Mesendoderm (in vitro differentiated cells): ENCODE measurements at regions not wholly inside any gene's neighbourhood (a gene's known extent, or its start where the extent isn't known, plus 50 kb on each side); places are given as distances from the start of the nearest gene placed in this dataset.
"Not testable (repeated sequence)": the region's sequence is repeated elsewhere in the genome, so short reads cannot be mapped to it uniquely, and the experiment has no call there.

ENCODE experiments used
- DNase-seq: peaks from one replicate; pipeline ENCODE4 v3.0.0; 2013
- H2AK5ac ChIP-seq: 2 replicates; pipeline ENCODE4 v1.6.1; 2013; ENCODE audit warnings: low read length, inconsistent platforms
- H2BK120ac ChIP-seq: 2 replicates; pipeline ENCODE4 v1.6.1; 2013; ENCODE audit warnings: low read depth, mild to moderate bottlenecking, low read length, moderate library complexity, mixed read lengths
- H2BK15ac ChIP-seq: replicated peaks from 2 replicates; pipeline ENCODE4 v1.6.1; 2013; ENCODE audit warnings: low read depth, mild to moderate bottlenecking, moderate library complexity
- H2BK5ac ChIP-seq: 2 replicates; pipeline ENCODE4 v1.6.1; 2013; ENCODE audit warnings: low read length, inconsistent platforms
- H3K18ac ChIP-seq: 2 replicates; pipeline ENCODE4 v1.6.1; 2013; ENCODE audit warnings: mild to moderate bottlenecking, low read length, mixed read lengths
- H3K23ac ChIP-seq: one replicate; pipeline ENCODE4 v1.6.1; 2013; ENCODE audit warnings: low read length
- H3K27ac ChIP-seq: 2 replicates; pipeline ENCODE4 v1.5.1; 2013; ENCODE audit warnings: low read depth, mild to moderate bottlenecking, inconsistent platforms, low read length, moderate library complexity
- H3K27me3 ChIP-seq: 2 replicates; pipeline ENCODE4 v1.6.1; 2013; ENCODE audit warnings: low read length, control low read depth, mild to moderate bottlenecking, inconsistent platforms; ENCODE audit not compliant: insufficient read depth, poor library complexity
- H3K36me3 ChIP-seq: 2 replicates; pipeline ENCODE4 v1.6.1; 2013; ENCODE audit warnings: low read length, inconsistent platforms; ENCODE audit not compliant: control insufficient read depth, insufficient read depth
- H3K4ac ChIP-seq: one replicate; pipeline ENCODE4 v1.6.1; 2013; ENCODE audit warnings: low read depth, mild to moderate bottlenecking, low read length, moderate library complexity
- H3K4me1 ChIP-seq: 2 replicates; pipeline ENCODE4 v1.6.1; 2013; ENCODE audit warnings: low read depth, low read length, inconsistent platforms; ENCODE audit not compliant: control insufficient read depth
- H3K4me2 ChIP-seq: 2 replicates; pipeline ENCODE4 v1.6.1; 2013; ENCODE audit warnings: low read length
- H3K4me3 ChIP-seq: 2 replicates; pipeline ENCODE4 v1.5.1; 2013; ENCODE audit warnings: mild to moderate bottlenecking, low read length
- H3K56ac ChIP-seq: one replicate; pipeline ENCODE4 v1.6.1; 2013; ENCODE audit warnings: low read length
- H3K79me1 ChIP-seq: 2 replicates; pipeline ENCODE4 v1.6.1; 2013; ENCODE audit warnings: low read length, inconsistent platforms
- H3K79me2 ChIP-seq: 2 replicates; pipeline ENCODE4 v1.6.1; 2013; ENCODE audit warnings: mild to moderate bottlenecking, low read length; ENCODE audit not compliant: control insufficient read depth, insufficient read depth
- H3K9ac ChIP-seq: 2 replicates; pipeline ENCODE4 v1.6.1; 2013; ENCODE audit warnings: low read length, inconsistent platforms
- H4K5ac ChIP-seq: one replicate; pipeline ENCODE4 v1.6.1; 2013; ENCODE audit warnings: low read length
- H4K8ac ChIP-seq: one replicate; pipeline ENCODE4 v1.6.1; 2013; ENCODE audit warnings: low read depth, mild to moderate bottlenecking, control low read depth, low read length, moderate library complexity
- WGBS: extraction: QIAGEN DNeasy Blood & Tissue Kit; methylation state at CpG from one replicate; pipeline ENCODE4 v1.1.7; 2013; ENCODE audit warnings: low lambda C conversion rate, missing lambda C conversion rate; ENCODE audit not compliant: insufficient coverage; ENCODE audit errors: extremely low coverage; 5-methylcytosine and 5-hydroxymethylcytosine counted together

- Histone ChIP-seq H3K36me3 (no peaks in the 10 kb centered on the region), H2AK5ac (no peak overlapping the region), H3K79me1 (no peaks in the 10 kb centered on the region), H3K79me2 (no peaks in the 10 kb centered on the region), H3K4me3 (no peak overlapping the region), H3K4me2 (no peak overlapping the region), H2BK120ac (no peak overlapping the region), H2BK15ac (no peak overlapping the region), H3K27ac (no peak overlapping the region), H4K8ac (no peak overlapping the region), H3K4ac (no peak overlapping the region), H3K18ac (no peak overlapping the region), H3K9ac (no peak overlapping the region), H4K5ac (no peak overlapping the region), H3K23ac (no peak overlapping the region), H2BK5ac (no peak overlapping the region), H3K56ac (no peak overlapping the region), H3K27me3 (no peaks in the 10 kb centered on the region), H3K4me1 (no peaks in the 10 kb centered on the region)
- WGBS = no CpG with 5 or more reads among the region's 1 CpG
- DNase-seq = no peak
Measured at GRCh38 chr5:53167836-53168235, 58.3 kb upstream of the MOCS2 start.

- no peak overlapping the region for H2AK5ac ChIP-seq
- WGBS = no CpG with 5 or more reads among the region's 3 CpGs
Measured at GRCh38 chr5:53169933-53170332, 60.4 kb upstream of the MOCS2 start.

GRCh38 chr5:53170746-53171349, 61.3 kb upstream of the MOCS2 start:
- Histone ChIP-seq H4K8ac (no peak overlapping the region), H3K79me1 (no peaks in the 10 kb centered on the region), H3K36me3 (no peaks in the 10 kb centered on the region), H3K4me2 (no peak overlapping the region), H3K79me2 (no peaks in the 10 kb centered on the region), H3K27ac (no peak overlapping the region), H2BK120ac (no peak overlapping the region), H4K5ac (no peak overlapping the region), H3K4me3 (no peak overlapping the region), H3K56ac (no peak overlapping the region), H2BK15ac (no peak overlapping the region), H3K4ac (no peak overlapping the region), H3K23ac (no peak overlapping the region), H3K27me3 (no peaks in the 10 kb centered on the region), H3K4me1 (no peaks in the 10 kb centered on the region), H2AK5ac (no peak overlapping the region), H3K9ac (no peak overlapping the region), H2BK5ac (no peak overlapping the region), H3K18ac (no peak overlapping the region)
- no CpG with 5 or more reads among the region's 1 CpG for WGBS
- peak; percentile 44 for DNase-seq

More at GRCh38 chr5:53169933-53170332, 60.4 kb upstream of the MOCS2 start:
- no peak overlapping the region for H4K8ac ChIP-seq
- no peaks in the 10 kb centered on the region for H3K36me3 ChIP-seq
- no peak overlapping the region for H3K4me2 ChIP-seq
- H3K23ac ChIP-seq = no peak overlapping the region
- H3K18ac ChIP-seq = no peak overlapping the region
- no peaks in the 10 kb centered on the region for H3K79me2 ChIP-seq
- no peak overlapping the region for H3K56ac ChIP-seq
- H3K27ac ChIP-seq = no peak overlapping the region
- no peak for DNase-seq
- no peak overlapping the region for H3K4me3 ChIP-seq
- H2BK120ac ChIP-seq = no peak overlapping the region
- no peak overlapping the region for H4K5ac ChIP-seq
- H3K4me1 ChIP-seq = no peaks in the 10 kb centered on the region
- H3K9ac ChIP-seq = no peak overlapping the region
- no peak overlapping the region for H2BK5ac ChIP-seq
- no peak overlapping the region for H2BK15ac ChIP-seq
- H3K4ac ChIP-seq = no peak overlapping the region
- H3K27me3 ChIP-seq = no peaks in the 10 kb centered on the region
- no peaks in the 10 kb centered on the region for H3K79me1 ChIP-seq

- not testable (repeated sequence) for H3K27me3 ChIP-seq, H2BK15ac ChIP-seq, DNase-seq, H3K27ac ChIP-seq, H2AK5ac ChIP-seq, H4K8ac ChIP-seq, H2BK120ac ChIP-seq, H3K4me1 ChIP-seq, H3K4me3 ChIP-seq, H3K4me2 ChIP-seq, H3K36me3 ChIP-seq, H3K4ac ChIP-seq, H3K56ac ChIP-seq, H2BK5ac ChIP-seq, H4K5ac ChIP-seq, H3K23ac ChIP-seq, H3K79me1 ChIP-seq, H3K79me2 ChIP-seq, H3K9ac ChIP-seq, H3K18ac ChIP-seq
Measured at GRCh38 chr5:53172073-53172472, 62.5 kb upstream of the MOCS2 start.

GRCh38 chr5:53172630-53173029, 63.1 kb upstream of the MOCS2 start:
- Histone ChIP-seq H3K36me3 (no peaks in the 10 kb centered on the region), H3K18ac (no peak overlapping the region), H4K8ac (no peak overlapping the region), H3K27me3 (no peaks in the 10 kb centered on the region), H4K5ac (no peak overlapping the region), H2AK5ac (no peak overlapping the region), H3K56ac (no peak overlapping the region), H3K27ac (no peak overlapping the region), H3K4me2 (no peak overlapping the region), H3K4me3 (no peak overlapping the region), H3K23ac (no peak overlapping the region), H2BK15ac (no peak overlapping the region), H2BK5ac (no peak overlapping the region), H2BK120ac (no peak overlapping the region), H3K79me1 (no peaks in the 10 kb centered on the region), H3K79me2 (no peaks in the 10 kb centered on the region), H3K4me1 (no peaks in the 10 kb centered on the region), H3K9ac (no peak overlapping the region), H3K4ac (no peak overlapping the region)
- no peak for DNase-seq
- WGBS = no CpG with 5 or more reads among the region's 5 CpGs

GRCh38 chr5:53173083-53173482, 63.5 kb upstream of the MOCS2 start:
- H4K8ac ChIP-seq = no peak overlapping the region
- no peak overlapping the region for H3K9ac ChIP-seq
- no peaks in the 10 kb centered on the region for H3K27me3 ChIP-seq
- H3K23ac ChIP-seq = no peak overlapping the region
- no peak overlapping the region for H2BK120ac ChIP-seq
- no peak overlapping the region for H3K18ac ChIP-seq
- no peak overlapping the region for H3K4me3 ChIP-seq
- no peaks in the 10 kb centered on the region for H3K79me1 ChIP-seq
- no peak for DNase-seq
- H3K4ac ChIP-seq = no peak overlapping the region
- no peaks in the 10 kb centered on the region for H3K79me2 ChIP-seq
- H2AK5ac ChIP-seq = no peak overlapping the region
- WGBS = no CpG with 5 or more reads among the region's 8 CpGs
- no peak overlapping the region for H3K56ac ChIP-seq
- H3K4me2 ChIP-seq = no peak overlapping the region
- H2BK5ac ChIP-seq = no peak overlapping the region
- H3K36me3 ChIP-seq = no peaks in the 10 kb centered on the region
- no peaks in the 10 kb centered on the region for H3K4me1 ChIP-seq
- H2BK15ac ChIP-seq = no peak overlapping the region
- no peak overlapping the region for H3K27ac ChIP-seq
- no peak overlapping the region for H4K5ac ChIP-seq
